Hepatocyte (in vitro differentiated cells): ENCODE measurements at regions not wholly inside any gene's neighbourhood (a gene's known extent, or its start where the extent isn't known, plus 50 kb on each side); places are given as distances from the start of the nearest gene placed in this dataset.
"Not testable (repeated sequence)": the region's sequence is repeated elsewhere in the genome, so short reads cannot be mapped to it uniquely, and the experiment has no call there.

Experiments
- DNase-seq: peaks from one replicate; pipeline ENCODE4 v3.0.0-alpha.2; 2016; ENCODE audit warnings: low spot score
- H2AFZ ChIP-seq: fragments of 200-600 bp; sonication (generic); 2 replicates; pipeline ENCODE4 v1.6.0; 2016; ENCODE audit warnings: antibody characterized with exemption, mild to moderate bottlenecking
- H3K27ac ChIP-seq: fragments of 200-600 bp; sonication (generic); 2 replicates; pipeline ENCODE4 v1.5.1; 2016; ENCODE audit warnings: mild to moderate bottlenecking
- H3K27me3 ChIP-seq: fragments of 200-600 bp; sonication (generic); 2 replicates; pipeline ENCODE4 v1.6.1; 2016
- H3K36me3 ChIP-seq: fragments of 200-600 bp; sonication (generic); replicated peaks from 2 replicates; pipeline ENCODE4 v1.5.1; 2016; ENCODE audit warnings: low read depth; ENCODE audit not compliant: insufficient read depth
- H3K4me1 ChIP-seq: fragments of 200-600 bp; sonication (generic); 2 replicates; pipeline ENCODE4 v1.5.1; 2016; ENCODE audit warnings: mild to moderate bottlenecking, moderate library complexity; ENCODE audit not compliant: insufficient read depth
- H3K4me2 ChIP-seq: fragments of 200-600 bp; sonication (generic); 2 replicates; pipeline ENCODE4 v1.6.0; 2016
- H3K4me3 ChIP-seq: fragments of 200-600 bp; sonication (generic); 2 replicates; pipeline ENCODE4 v1.5.1; 2016; ENCODE audit warnings: mild to moderate bottlenecking
- H3K79me2 ChIP-seq: fragments of 200-600 bp; sonication (generic); 2 replicates; pipeline ENCODE4 v1.6.0; 2017; ENCODE audit warnings: mild to moderate bottlenecking
- H3K9me2 ChIP-seq: fragments of 200-600 bp; sonication (generic); replicated peaks from 2 replicates; pipeline ENCODE4 v1.6.0; 2017; ENCODE audit warnings: mild to moderate bottlenecking; ENCODE audit not compliant: insufficient read depth
- H3K9me3 ChIP-seq: fragments of 200-600 bp; sonication (generic); 2 replicates; pipeline ENCODE4 v1.5.1; 2016; ENCODE audit warnings: low read depth, mild to moderate bottlenecking
- H4K20me1 ChIP-seq: fragments of 200-600 bp; sonication (generic); 2 replicates; pipeline ENCODE4 v1.6.0; 2016; ENCODE audit warnings: mild to moderate bottlenecking; ENCODE audit not compliant: insufficient read depth, poor library complexity, severe bottlenecking
- CTCF ChIP-seq: fragments of 200-600 bp; sonication (generic); IDR thresholded peaks from 2 replicates; pipeline ENCODE4 v1.5.1; 2016; ENCODE audit warnings: antibody characterized with exemption, mild to moderate bottlenecking; ENCODE audit not compliant: poor library complexity
- EZH2 ChIP-seq: fragments of 200-600 bp; sonication (generic); IDR thresholded peaks from 2 replicates; pipeline ENCODE4 v1.6.1; 2016; ENCODE audit warnings: antibody characterized with exemption, mild to moderate bottlenecking, borderline replicate concordance
- EZH2phosphoT487 ChIP-seq: fragments of 200-600 bp; sonication (generic); IDR thresholded peaks from one replicate; pipeline ENCODE4 v1.6.1; 2018; ENCODE audit warnings: antibody characterized with exemption, mild to moderate bottlenecking, low read depth, moderate library complexity; ENCODE audit not compliant: unreplicated experiment, severe bottlenecking
- whole genome bisulfite sequencing: methylation state at CpG from one replicate; pipeline ENCODE4 v1.1.6; 2016; ENCODE audit warnings: low lambda C conversion rate; ENCODE audit errors: missing lambda C conversion rate; 5-methylcytosine and 5-hydroxymethylcytosine counted together

- H3K4me3 ChIP-seq = no peak overlapping the region
- H3K36me3 ChIP-seq = no peaks in the 10 kb centered on the region
- TF ChIP-seq EZH2phosphoT487 = no peak
- no peak for TF ChIP-seq EZH2
- TF ChIP-seq CTCF = no peak
- H3K27me3 ChIP-seq = no peaks in the 10 kb centered on the region
- H3K4me1 ChIP-seq = no peaks in the 10 kb centered on the region
- H3K79me2 ChIP-seq = no peaks in the 10 kb centered on the region
- H3K9me3 ChIP-seq = no peaks in the 10 kb centered on the region
- DNase-seq = no peak
- H3K27ac ChIP-seq = no peak overlapping the region
- no peak overlapping the region for H3K4me2 ChIP-seq
- H3K9me2 ChIP-seq = no peaks in the 10 kb centered on the region
- no peaks in the 10 kb centered on the region for H4K20me1 ChIP-seq
- H2AFZ ChIP-seq = no peak overlapping the region
- 81% methylated on average over 3 of the region's 3 CpGs for WGBS
These were observed 114.0 kb upstream of the OSTN start for GRCh38 chr3:191085091-191085490.

- not testable (repeated sequence) for DNase-seq, H2AFZ ChIP-seq, H3K27me3 ChIP-seq, H3K79me2 ChIP-seq, H3K9me2 ChIP-seq, H3K27ac ChIP-seq, H3K36me3 ChIP-seq, H4K20me1 ChIP-seq, H3K4me1 ChIP-seq, H3K4me3 ChIP-seq, H3K4me2 ChIP-seq, H3K9me3 ChIP-seq
- WGBS = 93% methylated on average over 3 of the region's 3 CpGs
These were observed 120.1 kb upstream of the OSTN start for GRCh38 chr3:191078913-191079312.

- TF ChIP-seq EZH2phosphoT487 (no peak), CTCF (no peak), EZH2 (no peak)
- H3K4me3 ChIP-seq = no peak overlapping the region
- H3K27me3 ChIP-seq = no peaks in the 10 kb centered on the region
- H2AFZ ChIP-seq = no peak overlapping the region
- no peaks in the 10 kb centered on the region for H3K36me3 ChIP-seq
- no peak for DNase-seq
- WGBS = 76% methylated on average over 2 of the region's 2 CpGs
- no peak overlapping the region for H3K4me2 ChIP-seq
- H3K9me3 ChIP-seq = no peaks in the 10 kb centered on the region
- H4K20me1 ChIP-seq = no peaks in the 10 kb centered on the region
- H3K9me2 ChIP-seq = no peaks in the 10 kb centered on the region
- no peaks in the 10 kb centered on the region for H3K79me2 ChIP-seq
- no peak overlapping the region for H3K27ac ChIP-seq
- no peaks in the 10 kb centered on the region for H3K4me1 ChIP-seq
These were observed 122.0 kb upstream of the OSTN start for GRCh38 chr3:191076903-191077552.

GRCh38 chr3:191074511-191074910 lies 124.5 kb upstream of the OSTN start:
- WGBS = 67% methylated on average over 5 of the region's 5 CpGs
- Histone ChIP-seq H3K9me3 (no peaks in the 10 kb centered on the region), H3K4me3 (no peak overlapping the region)

More at GRCh38 chr3:191074511-191074910, 124.5 kb upstream of the OSTN start:
- Histone ChIP-seq H3K4me1 (no peaks in the 10 kb centered on the region), H2AFZ (no peak overlapping the region), H3K79me2 (no peaks in the 10 kb centered on the region), H3K27ac (no peak overlapping the region), H4K20me1 (no peaks in the 10 kb centered on the region), H3K9me2 (no peaks in the 10 kb centered on the region), H3K4me2 (no peak overlapping the region), H3K27me3 (no peaks in the 10 kb centered on the region), H3K36me3 (no peaks in the 10 kb centered on the region)
- no peak for TF ChIP-seq EZH2
- TF ChIP-seq EZH2phosphoT487 = no peak
- TF ChIP-seq CTCF = no peak
- no peak for DNase-seq
